ENCODE measurements at regions not wholly inside any gene's neighbourhood (a gene's known extent, or its start where the extent isn't known, plus 50 kb on each side); places are given as distances from the start of the nearest gene placed in this dataset.
A peak's percentile ranks its signal among the peaks of the same experiment; 100 is the strongest.
"Not testable (repeated sequence)": the region's sequence is repeated elsewhere in the genome, so short reads cannot be mapped to it uniquely, and the experiment has no call there.

DNA sequence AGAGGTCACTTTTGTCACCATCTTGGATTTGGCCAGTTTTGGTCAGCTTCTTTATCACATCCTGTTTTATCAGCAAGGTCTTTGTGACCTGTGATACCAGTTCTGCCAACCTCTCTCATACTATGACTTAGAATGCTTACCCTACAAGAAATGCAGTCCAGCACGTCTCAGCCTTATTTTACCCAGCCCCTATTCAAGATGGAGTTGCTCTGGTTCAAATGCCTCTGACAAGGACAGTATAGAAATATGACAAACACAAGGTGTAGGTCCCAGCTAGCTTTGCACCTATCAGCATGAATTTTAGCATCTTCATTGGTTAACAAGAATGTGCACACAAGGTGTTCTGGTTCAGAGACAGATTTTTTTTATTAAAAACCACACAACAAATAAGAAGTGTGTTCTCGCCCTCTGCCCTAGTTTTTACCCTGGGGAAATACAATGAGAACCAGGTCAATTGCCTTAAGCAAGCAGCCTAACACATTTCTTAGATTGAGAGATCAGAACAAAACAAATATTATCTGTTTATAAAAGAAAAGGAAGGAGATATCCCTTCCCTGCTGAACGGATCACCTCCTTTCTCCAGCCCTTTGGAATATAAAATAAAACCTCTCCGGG, 962.3 kb upstream of the PRKX start:
- no peak for DNase-seq (ENCODE audit: low spot score)

DNA sequence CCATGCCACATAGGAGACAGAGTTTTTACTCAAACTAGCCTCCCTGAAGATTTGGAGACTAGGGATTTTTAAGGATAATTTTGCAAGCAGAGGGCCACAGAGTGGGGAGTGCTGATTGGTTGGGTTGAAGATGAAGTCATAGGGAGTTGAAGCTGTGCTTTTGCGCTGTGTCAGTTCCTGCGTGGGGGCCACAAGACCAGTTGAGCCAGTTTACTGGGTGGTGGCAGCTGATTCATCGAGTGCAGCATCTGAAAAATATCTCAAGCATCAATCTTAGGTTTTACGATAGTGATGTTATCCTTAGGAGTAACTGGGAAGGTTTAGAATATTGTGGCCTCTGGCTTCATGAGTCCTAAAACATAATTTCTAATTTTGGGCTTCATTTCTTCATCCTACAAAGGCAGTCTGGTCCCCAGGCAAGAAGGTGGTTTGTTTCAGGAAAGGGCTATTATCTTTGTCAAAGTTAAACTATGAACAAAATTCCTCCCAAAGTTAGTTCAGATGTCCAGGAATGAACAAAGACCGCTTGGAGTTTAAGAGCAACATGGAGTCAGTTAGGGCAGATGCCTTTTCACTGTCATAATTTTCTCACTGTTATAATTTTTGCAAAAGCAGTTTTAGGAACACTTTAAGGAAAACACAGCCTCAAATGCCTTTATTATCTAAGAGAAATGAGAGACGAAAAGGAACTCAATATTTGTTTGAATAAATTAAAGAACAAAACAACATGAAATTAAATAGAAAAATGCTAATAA, 960.8 kb upstream of the PRKX start:
- DNase-seq (ENCODE audit: low spot score) = no peak

DNA sequence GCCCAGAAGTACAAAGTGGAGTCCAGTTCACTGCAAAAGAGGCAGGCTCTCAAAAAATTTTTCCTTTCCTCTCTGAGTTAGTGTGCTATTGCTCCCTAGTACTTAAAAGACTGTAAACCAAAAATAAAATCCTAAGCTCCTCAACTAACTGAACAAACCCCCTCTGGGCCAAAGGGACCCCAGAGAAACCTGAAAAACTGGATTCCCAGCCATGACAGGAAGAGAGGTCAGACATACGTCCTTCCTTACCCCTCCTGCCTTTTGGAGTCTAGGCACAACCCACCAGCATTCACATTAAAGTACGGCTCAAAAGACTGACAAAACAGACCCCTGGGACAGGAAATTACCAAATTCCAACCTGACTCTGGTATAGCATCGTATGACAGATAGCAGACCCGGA, 957.9 kb upstream of the PRKX start:
- no peak for DNase-seq (ENCODE audit: low spot score)

DNA sequence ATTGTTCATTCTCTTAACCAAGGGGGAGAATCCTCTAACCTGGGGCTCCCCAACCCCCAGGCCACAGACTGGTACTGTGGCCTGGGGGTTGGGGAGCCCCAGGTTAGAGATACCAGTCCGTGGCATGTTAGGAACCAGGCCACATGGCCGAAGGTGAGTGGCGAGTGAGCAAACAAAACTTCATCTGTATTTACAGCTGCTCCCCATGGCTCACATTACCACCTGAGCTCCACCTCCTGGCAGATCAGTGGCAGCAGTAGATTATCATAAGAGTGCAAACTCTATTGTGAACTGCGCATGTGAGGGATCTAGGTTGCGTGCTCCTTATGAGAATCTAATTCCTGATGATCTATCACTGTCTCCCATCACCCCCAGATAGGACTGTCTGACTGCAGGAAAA, 957.2 kb upstream of the PRKX start:
- no peak for DNase-seq (ENCODE audit: low spot score)

DNA sequence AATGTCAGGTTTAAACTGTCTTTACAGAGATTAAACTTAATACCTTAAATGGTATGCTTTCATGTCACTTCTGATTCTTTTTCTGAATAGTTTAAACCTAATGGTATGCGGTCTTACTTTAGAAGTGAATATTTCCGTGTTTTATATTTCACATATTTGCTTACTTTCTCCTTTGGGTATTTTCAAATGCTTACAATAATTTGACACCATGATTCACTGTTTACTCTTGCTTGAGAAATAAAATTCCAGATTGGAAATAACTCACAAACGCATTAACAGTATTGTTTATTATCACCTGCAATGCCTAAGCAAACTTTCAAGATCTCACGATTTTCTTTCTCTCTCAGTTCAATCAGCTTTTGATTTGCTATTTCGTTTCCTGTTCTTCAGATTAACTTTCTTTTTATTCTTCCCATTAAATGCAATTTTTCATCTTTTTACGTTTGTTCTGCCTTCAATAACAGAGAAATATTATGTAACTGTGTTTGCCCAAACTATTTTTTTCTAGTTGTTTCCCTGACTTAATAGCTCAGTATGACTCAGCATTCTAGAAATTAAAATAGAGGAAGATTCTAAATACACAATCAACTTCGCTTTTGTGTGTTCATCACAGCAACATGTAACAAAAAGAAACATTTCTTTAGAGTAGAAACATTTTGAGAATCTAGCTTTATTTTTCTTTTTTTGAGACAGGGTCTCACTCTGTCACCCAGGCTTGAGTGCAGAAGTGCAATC, 955.5 kb upstream of the PRKX start:
- no peak for DNase-seq (ENCODE audit: low spot score)

DNA sequence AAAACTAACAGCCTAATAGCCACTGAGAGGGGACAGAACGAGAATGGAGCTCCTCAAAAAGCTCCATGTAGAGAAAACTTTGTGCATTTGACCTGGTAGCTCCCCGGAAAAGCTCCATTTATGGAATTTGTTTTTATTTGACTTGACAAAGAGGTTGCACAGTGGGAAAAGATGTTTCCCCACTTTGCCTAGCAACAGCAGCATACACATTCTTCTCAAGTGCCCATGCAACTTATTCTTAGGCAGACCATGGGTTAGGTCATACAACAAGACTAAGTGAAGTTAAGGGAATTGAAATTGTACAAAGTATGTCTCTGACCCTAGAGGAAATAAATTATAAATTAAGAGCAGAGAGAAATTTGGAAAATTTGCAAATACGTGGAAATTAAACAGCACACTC, 949.6 kb upstream of the PRKX start:
- no peak for DNase-seq (ENCODE audit: low spot score)

DNA sequence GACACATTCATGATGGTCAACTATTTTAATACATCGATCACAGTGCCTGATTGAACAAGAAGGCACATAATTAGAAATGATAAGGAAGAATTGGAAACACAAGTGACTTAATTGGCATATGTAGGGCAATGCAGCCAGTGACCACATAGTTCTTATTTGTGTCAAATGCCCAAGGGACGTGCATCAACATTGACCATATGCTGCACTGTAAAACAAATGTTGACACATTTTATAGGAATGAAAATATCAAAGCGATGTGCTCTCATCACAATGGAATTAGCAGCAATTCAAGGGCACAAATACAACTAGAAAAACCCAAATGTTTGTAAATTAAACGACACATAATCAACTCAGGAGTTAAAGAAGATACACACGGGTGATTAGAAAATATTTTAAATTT, 948.3 kb upstream of the PRKX start:
- DNase-seq (ENCODE audit: low spot score) = no peak

DNA sequence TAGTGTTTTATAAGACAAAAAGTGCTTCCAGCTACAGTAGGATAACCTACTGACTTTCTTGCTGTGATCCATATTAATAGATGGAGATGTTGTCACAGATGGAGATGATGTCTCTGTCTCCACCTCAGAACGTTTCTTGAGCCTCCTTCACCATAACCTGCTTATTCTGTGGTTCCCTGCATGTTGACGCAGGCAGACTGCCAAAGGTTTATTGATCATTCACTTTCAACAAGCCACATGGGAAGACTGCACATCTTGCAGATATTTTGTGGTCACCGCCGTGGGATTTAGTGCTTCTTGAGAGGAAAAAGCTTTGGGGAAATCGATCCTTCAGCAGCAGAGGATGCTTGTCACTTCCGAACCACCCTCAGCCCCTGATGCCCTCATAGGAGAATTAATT, 943.0 kb upstream of the PRKX start:
- DNase-seq (ENCODE audit: low spot score) = no peak

DNA sequence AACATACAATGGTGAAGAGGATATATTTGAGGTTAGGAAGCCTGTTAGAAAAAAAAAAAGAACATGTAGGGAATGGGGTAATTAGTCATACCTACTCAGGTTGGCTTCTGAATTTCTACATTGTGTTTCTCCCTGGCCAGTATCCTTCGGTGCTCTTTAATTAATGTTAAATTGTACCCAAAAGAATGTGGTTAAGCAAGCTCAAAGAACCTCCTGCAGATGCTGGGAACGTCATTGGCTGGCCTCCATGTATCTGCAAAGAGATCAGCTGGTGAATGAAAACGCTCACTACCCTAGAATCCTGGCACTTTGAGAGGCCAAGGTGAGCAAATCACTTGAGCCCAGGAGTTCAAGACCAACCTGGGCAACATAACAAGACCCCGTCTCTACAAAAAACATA, 942.3 kb upstream of the PRKX start:
- DNase-seq (ENCODE audit: low spot score) = peak; percentile 48

DNA sequence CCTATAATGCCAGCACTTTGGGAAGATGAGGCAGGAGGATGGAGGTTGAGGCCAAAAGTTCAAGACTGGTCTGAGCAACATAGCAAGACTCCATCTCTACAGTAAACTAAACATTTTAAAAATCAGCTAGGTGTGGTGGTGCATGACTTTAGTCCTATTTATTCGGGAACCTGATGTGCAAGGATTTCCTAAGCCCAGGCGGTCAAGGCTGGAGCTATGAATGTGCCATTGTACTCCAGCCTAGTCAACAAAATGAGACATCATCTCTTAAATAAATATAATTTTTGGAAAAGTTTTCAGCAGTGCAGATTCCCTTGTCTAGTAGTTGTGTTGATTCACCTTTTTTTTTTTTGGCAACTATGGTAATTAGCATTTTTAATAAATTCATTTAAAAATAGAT, 928.7 kb upstream of the PRKX start:
- no peak for DNase-seq (ENCODE audit: low spot score)

DNA sequence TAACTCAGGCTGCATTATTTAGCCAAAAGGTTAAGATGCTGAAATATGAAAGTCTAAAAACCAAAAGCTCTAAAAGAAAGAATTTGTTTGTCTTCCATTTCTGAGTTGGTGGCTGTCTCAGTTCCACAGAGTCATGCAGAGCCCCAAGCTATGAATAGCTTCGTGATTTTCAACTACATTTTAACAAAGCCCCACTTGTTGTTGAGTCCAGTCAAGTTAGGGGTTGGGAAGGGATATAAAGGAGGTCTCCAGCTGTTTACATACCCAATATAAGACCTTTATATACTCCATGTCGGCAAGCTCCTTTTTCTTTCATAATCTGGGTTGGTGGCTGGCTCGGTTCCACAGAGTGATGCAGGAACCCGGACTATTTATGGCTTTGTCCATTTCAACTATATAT, 924.6 kb upstream of the PRKX start:
- DNase-seq (ENCODE audit: low spot score) = no peak

DNA sequence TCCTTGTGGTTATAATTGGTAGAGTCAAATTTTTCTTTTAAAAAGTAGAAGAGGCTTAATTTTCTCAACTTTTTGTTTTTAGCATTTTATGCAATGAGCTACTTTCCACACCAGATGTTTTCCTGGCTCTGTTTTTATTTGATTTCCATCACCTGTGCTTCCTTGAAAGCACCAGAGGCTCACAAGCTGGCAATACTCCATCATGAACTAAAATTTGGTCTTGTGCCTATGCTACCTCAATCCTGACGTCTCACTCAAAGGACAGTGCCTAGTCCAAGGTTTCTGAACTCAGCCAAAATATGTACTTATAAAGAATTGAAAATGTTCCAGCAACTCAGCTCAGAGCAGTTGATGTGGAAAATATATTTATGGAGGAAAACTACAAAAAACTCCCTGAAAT, 914.0 kb upstream of the PRKX start:
- no peak for DNase-seq (ENCODE audit: low spot score)

DNA sequence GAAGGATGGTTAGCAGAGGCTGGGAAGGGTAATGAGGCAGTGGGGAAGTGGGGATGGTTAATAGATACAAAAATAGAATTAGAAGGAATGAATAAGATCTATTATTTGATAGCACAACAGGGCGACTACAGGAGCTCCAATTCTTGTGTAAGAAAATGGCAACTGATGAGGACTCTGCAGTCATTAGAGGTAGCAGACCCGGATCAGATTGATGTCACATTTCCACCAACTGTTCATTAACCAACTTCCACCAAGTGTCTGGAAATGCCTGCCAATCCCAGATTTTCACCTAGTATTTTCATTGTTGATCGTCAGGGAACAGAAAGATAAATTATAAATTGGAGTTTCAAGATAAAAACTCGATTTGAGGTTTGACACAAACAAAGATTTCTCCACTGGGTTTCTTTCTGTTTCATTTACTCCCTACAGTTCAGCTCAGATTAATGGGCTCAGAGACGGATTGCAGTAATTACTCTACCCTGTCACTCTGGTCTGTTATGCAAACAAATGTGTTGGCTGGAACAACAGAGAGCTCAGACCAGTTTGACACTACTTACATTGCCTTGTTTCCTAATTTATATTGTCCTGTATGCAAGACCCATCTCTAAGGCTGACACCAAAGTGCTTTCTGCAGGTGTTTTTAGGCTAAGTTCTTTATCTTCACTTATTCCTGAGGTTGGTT, 909.2 kb upstream of the PRKX start:
- DNase-seq (ENCODE audit: low spot score) = no peak

DNA sequence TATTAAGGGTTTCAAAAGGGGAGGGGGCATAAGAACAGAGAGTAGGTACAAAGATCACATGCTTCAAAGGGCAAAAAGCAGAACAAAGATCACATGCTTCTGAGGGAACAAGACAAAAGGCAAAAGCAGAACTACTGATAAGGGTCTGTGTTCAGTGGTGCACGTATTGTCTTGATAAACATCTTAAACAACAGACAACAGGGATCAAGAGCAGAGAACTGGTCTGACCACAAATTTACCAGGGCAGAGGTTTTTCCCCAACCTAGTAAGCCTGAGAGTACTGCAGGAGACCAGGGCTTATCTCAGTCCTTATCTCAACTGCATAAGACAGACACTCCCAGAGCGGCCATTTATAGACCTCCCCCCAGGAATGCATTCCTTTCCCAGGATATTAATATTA, 900.2 kb upstream of the PRKX start:
- DNase-seq (ENCODE audit: low spot score) = not testable (repeated sequence)

DNA sequence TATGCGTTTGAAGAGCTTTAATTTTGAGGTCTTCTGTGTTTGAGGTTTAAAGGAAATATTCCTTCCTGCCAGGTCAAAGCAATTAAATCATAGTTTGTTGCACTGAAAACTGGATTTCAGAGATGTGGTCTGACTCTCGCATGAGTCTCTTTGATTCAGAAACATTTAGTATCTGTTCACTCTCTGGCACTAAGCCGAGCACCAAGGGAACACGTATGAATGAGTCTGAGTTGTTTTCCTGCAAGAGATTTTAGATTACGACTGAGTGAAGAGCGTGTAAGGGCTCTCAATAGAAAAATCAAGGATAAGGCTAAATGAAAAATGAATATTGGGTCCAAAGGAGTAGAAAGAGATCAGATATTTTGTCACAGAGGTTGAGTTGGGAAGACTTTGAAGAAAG, 875.4 kb upstream of the PRKX start:
- no peak for DNase-seq (ENCODE audit: low spot score)

DNA sequence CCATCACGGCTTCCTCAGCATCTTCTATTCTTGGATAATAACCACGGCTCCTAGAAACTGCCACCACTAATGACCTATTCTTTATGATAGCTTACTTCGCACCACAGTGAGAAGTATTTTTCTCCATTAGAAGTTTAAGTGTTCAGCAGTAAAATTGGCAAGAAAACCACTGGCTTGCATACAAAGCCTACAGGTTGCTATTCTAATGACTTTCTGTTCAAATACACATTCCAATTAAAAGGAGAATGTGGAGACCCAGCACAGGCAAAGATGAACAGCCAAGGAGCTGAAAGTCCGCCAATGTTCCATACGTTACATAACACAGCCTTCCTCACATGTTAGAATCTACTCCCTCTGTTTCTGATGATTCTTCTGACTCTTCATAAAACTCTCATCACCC, 875.0 kb upstream of the PRKX start:
- DNase-seq (ENCODE audit: low spot score) = no peak

DNA sequence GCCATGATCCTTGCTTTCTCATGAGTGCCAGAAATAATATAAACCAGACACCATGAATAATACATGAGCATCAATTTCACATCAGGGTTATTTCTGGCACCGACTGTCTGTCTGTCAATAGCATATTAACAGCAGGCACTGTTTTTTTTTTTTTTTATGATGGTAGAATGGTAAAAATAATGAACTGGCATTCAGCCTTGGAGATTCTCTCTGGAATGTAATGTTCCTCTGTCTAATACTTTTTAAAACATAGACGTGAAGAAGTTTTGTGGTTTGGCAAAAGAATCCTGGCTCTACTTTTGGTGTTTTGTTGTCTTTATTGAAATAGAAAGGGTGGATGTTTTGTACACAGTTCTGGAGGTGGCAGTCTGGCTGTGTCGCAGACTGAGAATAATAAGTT, 874.6 kb upstream of the PRKX start:
- no peak for DNase-seq (ENCODE audit: low spot score)

DNA sequence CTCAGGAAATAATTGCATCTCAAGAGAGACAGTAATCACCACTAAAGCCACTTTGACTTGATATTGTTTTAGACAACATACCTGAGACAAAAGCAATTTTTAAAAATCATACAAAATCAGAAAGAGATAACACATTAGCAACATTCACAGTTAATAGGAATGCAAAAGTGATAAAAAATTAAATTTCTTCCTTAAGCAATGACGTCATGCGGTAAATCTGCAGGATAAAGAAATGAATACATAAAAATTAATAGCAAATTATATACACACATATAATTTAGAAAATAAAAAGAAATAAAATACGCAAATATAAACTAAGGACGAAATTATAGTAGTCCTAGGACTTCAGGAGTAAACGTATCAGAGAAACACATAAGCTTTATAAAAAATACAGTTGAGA, 866.5 kb upstream of the PRKX start:
- no peak for DNase-seq (ENCODE audit: low spot score)

DNA sequence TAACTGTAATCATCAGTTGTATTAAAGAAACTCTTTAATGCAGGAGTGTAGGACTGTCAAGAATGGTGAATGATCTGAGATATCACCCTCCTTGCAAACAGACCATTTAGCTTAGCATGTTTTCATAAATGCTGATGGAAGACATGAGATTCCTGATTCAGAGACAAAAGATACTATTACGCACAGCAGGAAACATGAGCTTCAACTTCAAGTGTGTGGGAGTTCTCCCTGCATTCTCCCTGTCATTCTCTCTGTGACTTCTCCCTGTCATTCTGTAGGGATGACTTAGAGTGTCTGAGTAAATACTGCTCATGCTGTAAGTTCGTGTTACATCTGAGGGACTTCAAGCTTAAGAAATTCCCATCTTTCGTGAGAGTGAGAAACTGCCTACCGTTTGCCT, 866.0 kb upstream of the PRKX start:
- DNase-seq (ENCODE audit: low spot score) = no peak

DNA sequence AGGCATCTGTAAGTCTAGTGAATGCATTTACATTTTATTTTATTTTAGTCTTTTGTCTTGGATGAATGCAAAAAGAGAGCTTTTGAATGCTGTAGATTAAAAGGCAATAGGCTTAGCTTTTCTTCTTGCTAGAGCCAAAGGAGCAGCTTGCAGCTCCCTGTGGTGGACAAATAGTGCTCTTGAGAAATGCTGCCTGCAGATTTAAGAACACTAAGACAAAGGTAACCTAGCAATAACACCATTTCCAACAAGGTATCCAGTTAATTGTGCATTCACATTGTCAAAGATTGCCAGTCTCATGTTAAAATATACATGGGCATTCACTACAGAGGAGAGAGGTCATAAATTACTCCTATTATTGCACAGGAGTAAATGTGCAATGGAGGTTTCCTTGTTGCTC, 859.2 kb upstream of the PRKX start:
- DNase-seq (ENCODE audit: low spot score) = no peak

DNA sequence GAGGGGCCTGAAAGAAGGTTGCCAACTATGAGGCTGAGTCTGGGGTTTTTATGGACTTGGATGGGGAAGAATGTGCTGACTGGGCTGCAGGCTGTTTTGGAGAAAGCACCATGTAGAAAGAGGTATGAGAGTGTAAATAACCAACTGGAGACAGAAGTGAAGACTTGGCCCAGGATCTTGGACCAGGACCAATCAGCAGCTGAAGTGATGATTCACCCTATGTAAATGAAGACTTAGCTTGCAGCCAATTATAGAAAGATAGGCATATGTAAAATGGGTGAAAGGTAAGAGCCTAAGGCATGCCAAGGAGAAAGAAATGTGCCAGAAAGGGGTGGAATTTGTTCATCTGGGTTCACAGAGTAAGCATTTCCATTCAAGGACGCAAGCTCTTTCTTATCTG, 856.7 kb upstream of the PRKX start:
- no peak for DNase-seq (ENCODE audit: low spot score)

DNA sequence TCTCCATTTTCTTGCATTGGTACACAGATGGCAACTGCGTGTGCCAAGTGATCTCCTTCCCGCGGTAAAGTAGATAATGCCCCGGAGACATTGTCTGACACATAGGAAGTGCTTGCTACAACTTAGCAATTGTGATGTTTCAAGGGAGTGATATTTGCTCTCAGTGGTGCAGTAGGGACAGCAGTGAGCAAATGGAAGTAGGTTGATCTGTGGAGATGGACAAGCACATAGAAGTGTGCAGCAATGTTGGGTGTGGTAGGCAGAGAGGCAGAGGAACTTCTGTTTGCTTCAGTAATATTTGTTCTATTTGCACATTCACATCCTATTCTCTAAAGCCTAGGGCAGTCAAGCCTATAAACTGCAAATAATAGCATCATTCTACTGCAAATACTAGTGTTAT, 846.7 kb upstream of the PRKX start:
- DNase-seq (ENCODE audit: low spot score) = no peak

DNA sequence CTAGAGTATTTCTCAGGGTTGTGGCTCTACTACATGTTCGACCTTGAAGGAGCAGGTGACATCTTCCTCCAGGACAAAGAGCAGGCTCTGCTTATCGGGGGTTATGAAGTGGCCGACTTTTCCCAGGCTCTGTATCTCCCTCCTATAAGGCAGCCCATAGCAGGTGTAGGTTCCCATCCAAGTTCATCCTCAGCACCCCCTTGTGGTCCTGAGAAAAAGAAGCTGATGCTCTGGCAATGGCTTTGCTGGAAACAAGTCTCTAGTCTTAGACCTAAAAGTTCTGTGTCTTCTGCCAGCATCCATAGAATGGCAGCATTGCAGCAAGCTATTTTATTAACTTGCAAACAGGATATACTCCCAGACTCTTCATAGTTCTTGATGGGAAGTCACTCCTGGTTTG, 836.6 kb upstream of the PRKX start:
- DNase-seq (ENCODE audit: low spot score) = no peak
